LHCN-M2 (cell line): ENCODE measurements at regions not wholly inside any gene's neighbourhood (a gene's known extent, or its start where the extent isn't known, plus 50 kb on each side); places are given as distances from the start of the nearest gene placed in this dataset.
"Not testable (repeated sequence)": the region's sequence is repeated elsewhere in the genome, so short reads cannot be mapped to it uniquely, and the experiment has no call there.

ENCODE experiments used
- DNase-seq: peaks from one replicate; pipeline ENCODE4 v3.0.0-alpha.2; 2012; ENCODE audit warnings: low read depth

GRCh38 chr3:67064105-67064504 lies 66.0 kb downstream of the KBTBD8 start:
- DNase-seq: peak; percentile 12

DNA sequence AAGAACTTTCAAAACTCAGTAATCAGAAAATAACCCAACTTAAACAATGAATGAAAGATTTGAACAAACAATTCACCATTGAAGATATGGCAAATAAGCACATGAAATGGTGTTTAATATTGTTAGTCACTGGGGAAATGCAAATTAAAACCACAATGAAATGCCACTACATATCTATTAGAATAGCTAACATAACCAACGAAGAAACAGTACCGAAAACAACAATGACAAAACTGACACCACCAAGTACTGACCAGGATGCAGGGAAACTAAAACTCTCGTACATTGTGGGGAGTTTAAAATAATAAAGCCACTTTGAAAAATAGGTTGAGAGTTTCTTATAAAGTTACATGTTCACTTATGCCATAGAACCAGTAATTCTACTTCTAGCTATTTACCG lies 69.1 kb downstream of the KBTBD8 start:
- DNase-seq: no peak

- not testable (repeated sequence) for DNase-seq
These were observed 74.5 kb downstream of the KBTBD8 start for GRCh38 chr3:67072640-67073039.

GRCh38 chr3:67073812-67074211 lies 75.7 kb downstream of the KBTBD8 start:
- no peak for DNase-seq

GRCh38 chr3:67075295-67075694 lies 77.2 kb downstream of the KBTBD8 start:
- no peak for DNase-seq

DNA sequence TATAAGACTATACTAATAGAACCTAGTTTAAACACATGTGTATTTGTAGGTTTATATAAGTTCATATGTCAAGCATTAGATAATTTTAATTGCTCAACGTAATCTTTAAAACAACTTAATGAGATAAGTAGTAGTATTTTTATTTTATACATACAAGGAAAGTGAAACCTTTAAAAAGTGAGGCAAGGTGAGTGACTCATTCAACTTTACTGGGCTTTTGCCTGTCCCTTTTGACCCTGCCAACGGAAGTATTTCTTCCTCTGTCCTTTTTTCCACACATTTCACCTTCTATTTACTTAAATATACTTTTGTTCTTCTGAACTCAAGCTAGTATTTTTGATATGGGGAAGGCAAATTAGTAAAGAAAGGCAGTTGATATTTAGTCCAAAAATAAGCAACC lies 78.5 kb downstream of the KBTBD8 start:
- DNase-seq: no peak

DNA sequence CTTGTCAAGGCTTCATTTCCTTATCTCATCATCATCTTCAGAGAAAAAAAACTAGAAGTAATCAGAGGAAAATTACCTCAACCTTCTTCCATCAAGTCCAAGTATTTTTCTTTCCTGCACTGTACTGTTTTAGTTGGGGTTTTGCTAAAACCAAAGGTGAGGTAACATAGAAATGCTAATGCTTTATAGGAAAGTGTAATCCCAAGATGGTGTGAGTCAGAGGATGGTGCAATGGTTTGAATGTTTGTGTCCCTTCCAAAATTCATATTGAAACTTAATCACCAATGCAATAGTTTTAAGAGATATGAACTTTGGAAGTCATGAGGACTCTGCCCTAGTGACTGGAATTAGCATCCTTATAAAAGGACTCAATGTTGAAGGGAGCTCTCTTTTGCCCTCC lies 79.5 kb downstream of the KBTBD8 start:
- DNase-seq: peak; percentile 11

DNA sequence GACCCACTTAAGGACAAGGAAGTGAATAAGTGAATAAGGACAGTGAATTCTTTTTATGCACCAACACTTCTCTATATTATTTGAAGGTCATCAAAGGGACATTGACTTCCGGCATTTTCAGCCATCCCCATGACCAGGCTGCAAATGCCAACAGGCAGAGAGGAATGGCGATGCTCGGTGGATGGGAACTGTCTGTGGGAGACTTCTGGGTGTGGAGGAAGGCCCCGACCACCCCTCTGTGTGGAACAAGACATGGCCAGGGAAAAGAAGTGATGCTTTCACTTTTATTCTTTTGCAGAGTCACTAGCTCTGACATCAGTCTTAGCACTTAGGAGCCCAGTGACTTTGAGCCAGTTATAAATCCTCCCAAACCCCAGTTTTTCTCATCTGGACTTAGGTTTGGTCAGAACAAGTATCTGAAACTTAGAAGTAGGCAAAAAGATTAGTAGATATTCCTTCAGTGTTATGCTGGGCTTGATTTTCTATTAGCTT lies 84.5 kb downstream of the KBTBD8 start:
- DNase-seq: no peak

- DNase-seq: peak; percentile 22
These were observed 85.2 kb downstream of the KBTBD8 start for GRCh38 chr3:67083277-67083676.

DNA sequence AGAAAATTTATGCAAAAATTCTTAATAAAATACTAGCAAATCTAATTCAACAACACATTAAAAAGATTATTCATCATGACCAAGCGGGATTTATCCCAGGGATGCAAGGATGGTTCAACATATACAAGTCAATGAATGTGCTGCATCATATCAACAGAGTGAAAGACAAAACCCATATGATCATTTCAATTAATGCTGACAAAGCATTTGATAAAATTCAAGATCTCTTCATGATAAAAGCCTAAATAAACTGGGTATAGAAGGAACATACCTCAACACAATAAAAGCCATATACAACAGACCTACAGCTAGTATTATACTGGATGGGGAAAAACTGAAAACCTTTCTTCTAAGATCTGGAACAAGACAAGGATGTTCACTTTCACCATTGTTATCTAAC lies 89.7 kb downstream of the KBTBD8 start:
- no peak for DNase-seq

DNA sequence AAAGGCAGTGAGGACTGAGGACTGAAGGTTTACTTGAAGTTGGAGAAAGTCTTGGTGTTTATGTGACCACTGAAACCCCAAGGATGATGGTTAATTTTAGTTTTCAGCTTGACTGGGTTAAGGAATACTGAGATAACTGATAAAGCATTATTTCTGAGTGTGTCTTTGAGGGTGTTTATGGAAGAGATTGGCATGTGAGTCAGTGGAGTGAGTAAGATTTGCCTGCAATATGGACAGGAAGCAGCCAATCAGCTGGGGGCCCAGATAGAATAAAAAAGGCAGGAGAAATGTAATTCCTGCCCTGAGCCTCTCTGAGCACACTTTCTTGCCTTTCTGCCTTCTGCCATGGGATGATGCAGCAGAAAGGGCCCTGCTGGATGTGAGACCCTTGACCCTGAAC lies 92.4 kb downstream of the KBTBD8 start:
- peak; percentile 43 for DNase-seq

GRCh38 chr3:67093305-67093704 lies 95.2 kb downstream of the KBTBD8 start:
- no peak for DNase-seq

DNA sequence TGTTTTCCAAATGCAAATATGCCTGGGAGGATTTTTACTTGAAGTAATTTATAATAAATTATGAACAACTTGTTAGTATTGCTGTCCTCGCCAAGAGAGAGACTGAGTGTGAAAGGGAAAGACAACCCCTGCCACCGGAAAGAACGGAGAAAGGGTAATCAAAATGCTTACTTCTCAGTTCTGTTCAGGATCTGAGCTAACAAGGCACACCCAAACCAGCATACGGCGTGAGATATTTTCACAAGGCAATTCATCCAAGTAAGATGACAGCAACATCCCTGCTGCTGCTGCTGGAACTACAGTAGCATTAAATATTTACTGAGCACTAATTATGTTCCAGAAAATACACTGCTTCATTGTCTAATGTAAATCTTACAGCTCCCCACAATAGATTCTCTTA lies 96.1 kb downstream of the KBTBD8 start:
- DNase-seq: no peak

DNA sequence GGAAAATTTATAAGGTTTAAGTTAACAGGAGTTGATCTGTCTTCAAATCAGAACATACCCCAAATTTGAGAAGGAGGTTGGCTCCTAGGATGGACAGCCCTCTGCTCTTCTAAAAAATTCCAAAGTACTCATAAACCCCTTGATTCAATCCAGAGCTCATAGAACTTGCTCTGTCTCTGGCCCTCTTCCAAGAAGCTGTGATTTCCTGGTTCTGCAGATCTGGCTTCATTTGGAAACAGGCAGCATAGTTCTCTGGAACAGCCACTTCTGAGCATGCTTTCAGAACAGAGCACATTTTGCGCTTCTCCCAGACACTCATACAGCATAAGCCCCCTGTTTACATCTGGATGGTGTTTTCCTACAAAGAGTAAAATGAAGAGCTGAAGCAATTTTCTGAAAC lies 96.7 kb downstream of the KBTBD8 start:
- no peak for DNase-seq

GRCh38 chr3:67104388-67104787 lies 106.3 kb downstream of the KBTBD8 start:
- no peak for DNase-seq

- DNase-seq: no peak
These were observed 108.8 kb downstream of the KBTBD8 start for GRCh38 chr3:67106874-67107273.

DNA sequence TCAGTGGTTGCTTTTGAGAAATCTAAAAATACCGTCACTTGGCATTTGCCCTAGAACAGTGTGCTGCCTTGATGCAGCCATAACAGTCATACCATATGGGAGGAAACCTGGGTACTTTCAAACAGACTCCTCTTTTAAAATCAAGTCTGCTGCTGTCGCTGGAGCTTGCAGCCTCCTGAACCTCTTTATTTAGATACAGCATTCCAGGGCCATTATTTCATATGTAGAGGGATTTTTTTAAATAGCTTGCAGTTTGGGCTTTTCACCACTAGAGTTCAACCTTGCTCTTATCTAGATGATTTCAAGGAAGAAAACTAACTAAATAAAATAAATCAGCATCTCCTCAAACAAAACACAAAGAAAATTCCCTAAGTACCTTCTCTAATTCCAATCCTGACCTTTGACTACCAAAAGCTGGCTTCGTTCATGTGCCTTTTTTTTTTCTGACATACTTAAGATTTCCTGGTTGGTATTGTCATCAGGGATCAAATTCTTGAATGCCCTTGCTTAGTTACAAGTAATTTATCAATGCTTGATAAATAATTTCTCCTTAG lies 111.6 kb downstream of the KBTBD8 start:
- peak; percentile 56 for DNase-seq

GRCh38 chr3:67113802-67114407 lies 115.8 kb downstream of the KBTBD8 start:
- peak; percentile 80 for DNase-seq

DNA sequence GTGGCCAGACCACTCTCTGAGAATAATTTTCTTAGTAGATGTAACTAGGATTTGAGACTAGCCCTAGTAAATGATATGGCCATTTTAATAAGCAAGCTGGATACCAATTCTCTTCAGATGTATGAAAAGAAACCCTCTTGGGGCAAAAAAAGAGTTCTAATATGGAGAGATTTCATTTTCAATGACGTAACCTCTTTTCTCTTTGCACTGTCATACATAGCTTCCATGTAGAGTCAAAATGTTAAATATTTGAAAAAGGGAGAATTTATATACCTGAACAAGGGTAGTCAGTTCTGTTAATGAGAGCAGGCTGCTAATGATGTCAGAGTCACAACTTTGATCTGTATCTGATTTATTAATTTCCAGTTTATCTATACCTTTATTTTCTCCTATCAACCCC lies 120.0 kb downstream of the KBTBD8 start:
- no peak for DNase-seq

GRCh38 chr3:67118635-67119034 lies 120.5 kb downstream of the KBTBD8 start:
- no peak for DNase-seq

DNA sequence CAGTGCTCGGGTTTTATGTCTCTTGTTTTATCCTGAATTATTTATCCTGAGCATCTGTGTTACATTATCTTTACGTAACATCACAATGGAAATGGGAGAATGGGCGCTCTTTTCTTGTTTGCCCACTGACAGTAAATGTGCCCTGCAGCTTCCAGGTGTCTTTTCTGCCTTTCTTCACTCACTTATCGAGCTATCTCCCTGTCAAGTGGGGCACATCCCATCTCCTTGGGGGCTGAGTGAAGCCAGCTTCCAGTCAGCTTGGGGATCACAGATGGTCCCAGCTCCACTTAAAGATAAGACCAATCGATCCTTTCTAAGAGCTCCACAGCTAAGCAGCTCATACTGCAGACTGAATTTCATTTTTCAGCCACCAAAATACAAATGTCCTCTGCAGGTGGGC lies 125.8 kb downstream of the KBTBD8 start:
- DNase-seq: no peak

DNA sequence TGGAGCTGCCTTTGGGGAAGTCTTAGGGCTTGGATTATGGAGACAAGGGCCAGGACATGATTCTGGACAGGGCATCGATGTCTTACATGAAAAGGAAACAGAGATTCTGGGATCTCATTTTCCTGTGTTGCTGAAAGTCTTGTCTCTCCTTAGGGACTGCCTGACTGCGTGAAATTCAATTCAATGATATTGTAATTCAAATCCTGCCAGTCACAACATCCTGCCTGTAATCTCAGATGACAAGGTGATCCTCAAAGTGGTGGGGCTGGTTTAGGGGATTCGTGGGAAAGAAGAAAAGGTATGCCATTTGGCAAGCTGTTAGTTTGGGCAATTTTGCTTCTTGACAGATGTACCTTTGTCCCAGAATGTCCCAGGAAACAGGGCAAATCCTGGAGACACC lies 129.1 kb downstream of the KBTBD8 start:
- DNase-seq: no peak

DNA sequence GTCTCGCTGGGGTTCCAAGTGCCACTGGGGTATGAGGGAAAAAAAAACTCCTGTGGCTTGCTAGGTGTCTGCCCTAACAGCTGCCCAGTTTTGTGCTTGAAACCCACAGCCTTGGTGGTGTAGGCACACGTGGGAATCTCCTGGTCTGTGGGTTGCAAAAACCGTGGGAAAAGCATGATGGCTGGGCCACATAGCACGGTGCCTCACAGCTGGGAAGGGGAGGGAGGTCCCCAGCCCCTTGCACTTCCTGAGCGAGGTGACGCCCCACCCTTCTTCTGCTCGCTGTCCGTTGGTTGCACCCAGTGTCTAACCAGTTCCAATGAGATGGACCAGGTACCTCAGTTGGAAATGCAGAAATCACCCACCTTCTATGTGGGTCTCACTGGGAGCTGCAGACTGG lies 144.3 kb downstream of the KBTBD8 start:
- DNase-seq: no peak

- DNase-seq: no peak
These were observed 147.6 kb downstream of the KBTBD8 start for GRCh38 chr3:67145738-67146137.
